ENCODE measurements at regions not wholly inside any gene's neighbourhood (a gene's known extent, or its start where the extent isn't known, plus 50 kb on each side); places are given as distances from the start of the nearest gene placed in this dataset.

- no peak for TF ChIP-seq EP300 (IDR thresholded peaks at IDR 0.05)
- no peak for TF ChIP-seq CTCF (IDR thresholded peaks at IDR 0.05)
Observed at GRCh38 chr9:1658661-1659362, 356.3 kb upstream of the SMARCA2 start.

All from suprapubic skin (tissue), 3 donors.